ENCODE measurements at regions not wholly inside any gene's neighbourhood (a gene's known extent, or its start where the extent isn't known, plus 50 kb on each side); places are given as distances from the start of the nearest gene placed in this dataset.

- no peak for DNase-seq (ENCODE audit: low read depth)
Measured at GRCh38 chr2:126753501-126754212, 97.7 kb downstream of the GYPC start.

GRCh38 chr2:126754240-126755004 is 98.5 kb downstream of the GYPC start:
- no peak for TF ChIP-seq CTCF (IDR thresholded peaks at IDR 0.05; ENCODE audit: insufficient read depth, low read depth, low read length)
- DNase-seq (ENCODE audit: low read depth), result no peak
- H3K4me3 ChIP-seq (ENCODE audit: low read depth, low read length), result no peak overlapping the region

More at GRCh38 chr2:126753501-126754212, 97.7 kb downstream of the GYPC start:
- no peak for TF ChIP-seq CTCF (IDR thresholded peaks at IDR 0.05; ENCODE audit: insufficient read depth, low read depth, low read length)
- H3K4me3 ChIP-seq (ENCODE audit: low read depth, low read length), result no peak overlapping the region

- no peak for DNase-seq (ENCODE audit: low read depth)
- H3K4me3 ChIP-seq (ENCODE audit: low read depth, low read length), result no peak overlapping the region
- no peak for TF ChIP-seq CTCF (IDR thresholded peaks at IDR 0.05; ENCODE audit: insufficient read depth, low read depth, low read length)
Measured at GRCh38 chr2:126756125-126756524, 100.2 kb downstream of the GYPC start.

GRCh38 chr2:126761256-126761980 is 105.5 kb downstream of the GYPC start:
- DNase-seq (ENCODE audit: low read depth), result no peak
- no peak for TF ChIP-seq CTCF (IDR thresholded peaks at IDR 0.05; ENCODE audit: insufficient read depth, low read depth, low read length)
- H3K4me3 ChIP-seq (ENCODE audit: low read depth, low read length), result no peak overlapping the region

GRCh38 chr2:126761981-126762878 is 106.3 kb downstream of the GYPC start:
- DNase-seq (ENCODE audit: low read depth), result no peak
- TF ChIP-seq CTCF (IDR thresholded peaks at IDR 0.05; ENCODE audit: insufficient read depth, low read depth, low read length), result no peak
- H3K4me3 ChIP-seq (ENCODE audit: low read depth, low read length), result no peak overlapping the region

GRCh38 chr2:126764686-126765265 is 108.8 kb downstream of the GYPC start:
- H3K4me3 ChIP-seq (ENCODE audit: low read depth, low read length), result no peak overlapping the region
- no peak for DNase-seq (ENCODE audit: low read depth)
- TF ChIP-seq CTCF (IDR thresholded peaks at IDR 0.05; ENCODE audit: insufficient read depth, low read depth, low read length), result no peak
